OCI-LY1 (cell line): ENCODE measurements at regions not wholly inside any gene's neighbourhood (a gene's known extent, or its start where the extent isn't known, plus 50 kb on each side); places are given as distances from the start of the nearest gene placed in this dataset.

Experiments used
- H2AFZ ChIP-seq: fragments of 200-600 bp; sonication (generic), shearing (Covaris generic); 2 replicates; pipeline ENCODE4 v1.6.0; 2014; ENCODE audit warnings: antibody characterized with exemption, mild to moderate bottlenecking, low read length
- H3F3A ChIP-seq: fragments of 200-600 bp; sonication (generic), shearing (Covaris generic); 2 replicates; pipeline ENCODE4 v1.6.0; 2014; ENCODE audit warnings: mild to moderate bottlenecking, antibody characterized with exemption, low read length, moderate library complexity; ENCODE audit not compliant: insufficient read depth
- H3K27ac ChIP-seq: fragments of 200-600 bp; sonication (generic); 2 replicates; pipeline ENCODE4 v1.5.1; 2014; ENCODE audit warnings: low read length, mixed run types, mild to moderate bottlenecking, low read depth; ENCODE audit not compliant: poor library complexity, severe bottlenecking
- H3K27me3 ChIP-seq: fragments of 200-600 bp; sonication (generic); 2 replicates; pipeline ENCODE4 v1.6.0; 2014; ENCODE audit warnings: antibody characterized with exemption, mild to moderate bottlenecking, low read length, moderate library complexity; ENCODE audit not compliant: insufficient read depth
- H3K36me3 ChIP-seq: fragments of 200-600 bp; sonication (generic); 2 replicates; pipeline ENCODE4 v1.6.1; 2014; ENCODE audit warnings: mild to moderate bottlenecking, antibody characterized with exemption, low read length, moderate library complexity, mixed read lengths; ENCODE audit not compliant: insufficient read depth
- H3K4me1 ChIP-seq: fragments of 200-600 bp; sonication (generic); 2 replicates; pipeline ENCODE4 v1.5.1; 2014; ENCODE audit warnings: mild to moderate bottlenecking, low read length, moderate library complexity; ENCODE audit not compliant: insufficient read depth, severe bottlenecking
- H3K4me2 ChIP-seq: fragments of 200-600 bp; sonication (generic), shearing (Covaris generic); 2 replicates; pipeline ENCODE4 v1.6.1; 2014; ENCODE audit warnings: low read length
- H3K4me3 ChIP-seq: fragments of 200-600 bp; sonication (generic); 2 replicates; pipeline ENCODE4 v1.5.1; 2014; ENCODE audit warnings: low read length, low read depth, mild to moderate bottlenecking, mixed read lengths; ENCODE audit not compliant: poor library complexity, severe bottlenecking
- H3K79me2 ChIP-seq: fragments of 200-600 bp; shearing (Covaris generic); 2 replicates; pipeline ENCODE4 v1.6.1; 2016; ENCODE audit warnings: mixed run types, low read length, mixed read lengths; ENCODE audit not compliant: insufficient read depth
- H3K9ac ChIP-seq: fragments of 200-600 bp; sonication (generic), shearing (Covaris generic); 2 replicates; pipeline ENCODE4 v1.6.1; 2014; ENCODE audit warnings: mild to moderate bottlenecking, low read length, mixed read lengths
- H3K9me2 ChIP-seq: fragments of 200-600 bp; sonication (generic), shearing (Covaris generic); 2 replicates; pipeline ENCODE4 v1.6.1; 2014; ENCODE audit warnings: low read depth, mild to moderate bottlenecking, low read length, mixed read lengths
- H3K9me3 ChIP-seq: fragments of 200-600 bp; shearing (Covaris generic); 2 replicates; pipeline ENCODE4 v1.6.1; 2014; ENCODE audit warnings: low read length, mixed read lengths
- H4K20me1 ChIP-seq: fragments of 200-600 bp; sonication (generic), shearing (Covaris generic); 2 replicates; pipeline ENCODE4 v1.6.0; 2016; ENCODE audit warnings: mild to moderate bottlenecking, low read length; ENCODE audit not compliant: insufficient read depth
- EZH2 ChIP-seq: fragments of 200-600 bp; sonication (generic), shearing (Covaris generic); IDR thresholded peaks from 2 replicates; pipeline ENCODE4 v1.8.0; 2017; ENCODE audit warnings: borderline replicate concordance, mixed run types, mild to moderate bottlenecking, antibody characterized with exemption, low read length, moderate library complexity, mixed read lengths
- TF ChIP-seq, protein P1 (sequence below): fragments of 200-600 bp; sonication (generic), shearing (Covaris generic); IDR thresholded peaks from 2 replicates; pipeline ENCODE4 v1.5.1; 2017; ENCODE audit warnings: mild to moderate bottlenecking, antibody characterized with exemption, low read length, moderate library complexity, mixed read lengths

DNA sequence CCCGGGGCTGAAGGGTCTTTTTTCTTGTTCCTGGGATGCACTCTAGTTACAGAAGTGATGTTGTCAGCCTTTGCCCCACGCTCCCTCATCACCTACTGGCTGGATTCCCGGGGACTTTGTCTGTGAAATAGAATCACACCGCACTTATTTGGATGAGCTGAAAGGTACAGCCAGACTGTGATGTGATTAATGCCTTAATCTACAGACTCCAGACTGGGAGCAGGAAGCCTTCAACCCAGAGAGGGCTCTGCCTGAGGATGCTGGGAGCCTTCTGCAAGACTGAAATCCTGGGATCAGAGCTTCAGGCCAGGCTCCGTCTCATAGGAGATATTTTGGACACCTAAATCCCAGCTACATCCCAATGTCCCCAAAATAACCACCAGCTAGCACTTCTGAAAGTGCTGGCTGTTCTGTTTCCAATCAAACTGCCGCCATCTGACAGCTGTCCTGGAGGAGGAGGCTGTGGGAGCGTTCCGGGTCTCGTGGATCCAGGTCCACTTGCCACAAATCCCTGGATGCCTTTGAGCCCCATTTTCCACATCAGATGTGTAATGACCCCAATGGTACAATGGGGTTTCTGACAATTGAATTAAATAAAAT, 688.5 kb downstream of the TBC1D22A start:
- peaks cover 4% of the 10 kb centered on the region for H3K9me3 ChIP-seq
- H2AFZ ChIP-seq, result no peak overlapping the region
- no peaks in the 10 kb centered on the region for H3K27me3 ChIP-seq
- H3K27ac ChIP-seq, result no peak overlapping the region
- no peak overlapping the region for H3K4me3 ChIP-seq
- H3K4me2 ChIP-seq, result no peak overlapping the region
- no peak overlapping the region for H3K9ac ChIP-seq
- H3K79me2 ChIP-seq, result no peaks in the 10 kb centered on the region
- H3K4me1 ChIP-seq, result no peaks in the 10 kb centered on the region
- H3F3A ChIP-seq, result no peaks in the 10 kb centered on the region
- no peaks in the 10 kb centered on the region for H4K20me1 ChIP-seq
- H3K36me3 ChIP-seq, result no peaks in the 10 kb centered on the region
- H3K9me2 ChIP-seq, result no peaks in the 10 kb centered on the region
- no peak for TF ChIP-seq EZH2
- TF ChIP-seq, protein P1, sequence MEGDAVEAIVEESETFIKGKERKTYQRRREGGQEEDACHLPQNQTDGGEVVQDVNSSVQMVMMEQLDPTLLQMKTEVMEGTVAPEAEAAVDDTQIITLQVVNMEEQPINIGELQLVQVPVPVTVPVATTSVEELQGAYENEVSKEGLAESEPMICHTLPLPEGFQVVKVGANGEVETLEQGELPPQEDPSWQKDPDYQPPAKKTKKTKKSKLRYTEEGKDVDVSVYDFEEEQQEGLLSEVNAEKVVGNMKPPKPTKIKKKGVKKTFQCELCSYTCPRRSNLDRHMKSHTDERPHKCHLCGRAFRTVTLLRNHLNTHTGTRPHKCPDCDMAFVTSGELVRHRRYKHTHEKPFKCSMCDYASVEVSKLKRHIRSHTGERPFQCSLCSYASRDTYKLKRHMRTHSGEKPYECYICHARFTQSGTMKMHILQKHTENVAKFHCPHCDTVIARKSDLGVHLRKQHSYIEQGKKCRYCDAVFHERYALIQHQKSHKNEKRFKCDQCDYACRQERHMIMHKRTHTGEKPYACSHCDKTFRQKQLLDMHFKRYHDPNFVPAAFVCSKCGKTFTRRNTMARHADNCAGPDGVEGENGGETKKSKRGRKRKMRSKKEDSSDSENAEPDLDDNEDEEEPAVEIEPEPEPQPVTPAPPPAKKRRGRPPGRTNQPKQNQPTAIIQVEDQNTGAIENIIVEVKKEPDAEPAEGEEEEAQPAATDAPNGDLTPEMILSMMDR, result no peak

DNA sequence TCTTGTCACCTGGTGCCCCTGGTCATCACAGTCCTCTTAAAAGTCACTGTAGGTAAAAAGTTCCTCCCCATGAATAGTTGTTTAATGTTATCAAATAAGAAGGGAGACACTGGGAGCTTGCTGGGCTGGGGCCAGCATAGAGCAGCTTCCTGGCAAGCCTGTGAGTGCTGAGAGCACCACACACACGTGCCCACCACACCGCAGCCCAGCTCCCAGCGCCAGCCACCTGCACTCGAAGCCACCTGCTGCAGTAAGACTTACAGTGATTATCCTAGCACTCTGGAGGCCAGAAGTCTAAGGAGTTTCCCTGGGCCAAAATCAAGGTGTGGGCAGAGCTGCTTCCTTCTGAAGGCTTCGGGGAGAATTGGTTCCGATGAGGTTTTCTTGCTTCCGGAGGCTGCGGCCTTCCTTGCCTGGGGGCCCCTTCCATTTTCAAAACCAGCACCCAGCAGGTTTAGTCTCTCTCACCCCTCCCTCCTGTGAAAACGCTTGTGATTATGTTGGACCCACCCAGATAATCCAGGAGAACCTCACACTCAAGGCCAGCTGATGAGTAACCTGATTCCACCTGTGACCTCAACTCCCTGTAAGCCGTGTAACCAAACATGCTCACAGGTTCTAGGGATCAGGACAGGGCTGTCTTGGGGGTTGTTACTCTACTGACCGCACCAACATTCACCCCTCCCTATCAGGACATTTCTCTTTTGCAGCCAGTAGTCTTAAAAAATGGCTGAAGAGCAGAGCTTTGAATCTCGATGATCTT, 687.2 kb downstream of the TBC1D22A start:
- Histone ChIP-seq H2AFZ (no peak overlapping the region), H3F3A (no peaks in the 10 kb centered on the region), H3K4me3 (no peak overlapping the region), H3K36me3 (no peaks in the 10 kb centered on the region), H3K9ac (no peak overlapping the region), H4K20me1 (no peaks in the 10 kb centered on the region), H3K4me2 (no peak overlapping the region), H3K4me1 (no peaks in the 10 kb centered on the region), H3K9me2 (no peaks in the 10 kb centered on the region), H3K79me2 (no peaks in the 10 kb centered on the region), H3K9me3 (peaks cover 4% of the 10 kb centered on the region), H3K27ac (no peak overlapping the region), H3K27me3 (no peaks in the 10 kb centered on the region)
- TF ChIP-seq EZH2, result no peak
- TF ChIP-seq, protein P1, result no peak

DNA sequence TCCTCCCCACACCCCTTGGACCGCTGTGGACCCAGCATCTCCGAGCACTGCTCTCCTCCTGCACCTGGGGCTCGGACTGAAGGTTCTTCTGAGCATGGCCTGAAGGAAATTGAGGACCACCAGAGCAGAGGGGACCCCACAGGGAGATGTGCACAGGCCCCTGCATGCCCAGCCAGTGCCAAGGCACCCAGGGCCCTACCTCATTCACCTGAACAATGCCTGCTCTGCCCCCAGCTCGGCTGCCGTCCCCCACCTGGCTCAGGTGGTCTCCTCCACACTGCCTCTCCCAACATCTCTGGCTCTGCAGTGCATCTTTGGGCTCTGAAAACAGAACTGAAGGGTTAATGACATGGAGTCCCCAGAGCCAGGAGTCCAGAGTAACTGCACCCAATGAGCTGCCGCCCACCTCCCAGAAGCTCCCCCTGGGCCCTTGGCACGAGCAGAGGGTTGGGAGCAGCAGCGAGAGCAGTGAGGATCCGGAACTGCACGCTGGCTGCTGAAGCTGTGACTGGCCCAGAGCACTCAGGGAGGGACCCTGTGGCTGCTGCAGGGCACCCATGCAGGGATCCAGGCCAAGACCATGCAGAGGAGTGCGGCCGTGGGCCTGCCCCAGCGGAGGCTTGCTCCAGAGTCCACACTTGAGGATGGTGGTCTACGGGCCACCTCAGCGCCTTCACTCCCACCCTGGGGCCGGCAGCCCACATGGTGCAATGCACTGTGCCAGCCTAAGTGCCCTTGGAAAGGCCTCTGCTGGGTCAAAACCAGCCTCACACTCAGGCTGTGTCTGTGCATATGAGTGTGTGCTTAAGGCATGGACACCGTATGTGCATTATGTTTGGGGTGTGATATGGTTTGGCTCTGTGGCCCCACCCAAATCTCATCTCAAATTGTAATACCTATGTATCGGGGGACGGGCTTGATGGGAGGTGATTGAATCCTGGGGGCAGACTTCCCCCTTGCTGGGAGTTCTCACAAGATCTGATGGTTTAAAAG, 686.1 kb downstream of the TBC1D22A start:
- Histone ChIP-seq H3F3A (no peaks in the 10 kb centered on the region), H3K27ac (no peak overlapping the region), H3K4me3 (no peak overlapping the region), H3K36me3 (no peaks in the 10 kb centered on the region), H4K20me1 (no peaks in the 10 kb centered on the region), H3K4me1 (no peaks in the 10 kb centered on the region), H3K9ac (no peak overlapping the region), H3K9me2 (no peaks in the 10 kb centered on the region), H3K79me2 (no peaks in the 10 kb centered on the region), H3K4me2 (no peak overlapping the region), H2AFZ (no peak overlapping the region), H3K27me3 (no peaks in the 10 kb centered on the region), H3K9me3 (no peaks in the 10 kb centered on the region)
- TF ChIP-seq, protein P1, result no peak
- no peak for TF ChIP-seq EZH2
